ENCODE measurements at regions not wholly inside any gene's neighbourhood (a gene's known extent, or its start where the extent isn't known, plus 50 kb on each side); places are given as distances from the start of the nearest gene placed in this dataset.

DNA sequence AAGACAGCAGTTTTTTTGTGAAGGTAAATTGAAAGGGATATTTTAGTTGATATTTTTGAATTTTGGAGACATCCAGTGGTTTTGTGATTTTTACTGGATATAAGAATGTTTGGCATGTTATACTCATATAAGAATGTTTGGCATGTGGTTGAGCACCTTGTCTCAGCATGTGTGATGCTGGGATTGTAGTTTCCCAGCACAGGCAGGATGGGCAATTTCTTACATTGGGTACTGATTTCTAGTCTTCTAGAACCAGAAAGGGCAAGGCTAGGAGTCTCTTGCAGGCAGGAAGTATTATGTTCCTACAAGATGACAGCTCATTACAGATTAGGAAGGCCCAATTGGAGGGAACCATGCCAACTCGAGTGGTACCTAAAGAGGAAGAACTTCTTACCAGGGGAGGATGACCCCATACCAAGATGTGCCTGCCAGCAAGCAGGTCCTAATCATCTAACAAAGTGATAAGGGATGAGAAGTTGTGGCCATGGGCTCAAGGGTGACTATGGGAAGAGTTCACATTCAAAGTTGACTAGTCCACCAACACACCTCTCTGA lies 377.8 kb downstream of the UTRN start:
- TF ChIP-seq, protein P1, sequence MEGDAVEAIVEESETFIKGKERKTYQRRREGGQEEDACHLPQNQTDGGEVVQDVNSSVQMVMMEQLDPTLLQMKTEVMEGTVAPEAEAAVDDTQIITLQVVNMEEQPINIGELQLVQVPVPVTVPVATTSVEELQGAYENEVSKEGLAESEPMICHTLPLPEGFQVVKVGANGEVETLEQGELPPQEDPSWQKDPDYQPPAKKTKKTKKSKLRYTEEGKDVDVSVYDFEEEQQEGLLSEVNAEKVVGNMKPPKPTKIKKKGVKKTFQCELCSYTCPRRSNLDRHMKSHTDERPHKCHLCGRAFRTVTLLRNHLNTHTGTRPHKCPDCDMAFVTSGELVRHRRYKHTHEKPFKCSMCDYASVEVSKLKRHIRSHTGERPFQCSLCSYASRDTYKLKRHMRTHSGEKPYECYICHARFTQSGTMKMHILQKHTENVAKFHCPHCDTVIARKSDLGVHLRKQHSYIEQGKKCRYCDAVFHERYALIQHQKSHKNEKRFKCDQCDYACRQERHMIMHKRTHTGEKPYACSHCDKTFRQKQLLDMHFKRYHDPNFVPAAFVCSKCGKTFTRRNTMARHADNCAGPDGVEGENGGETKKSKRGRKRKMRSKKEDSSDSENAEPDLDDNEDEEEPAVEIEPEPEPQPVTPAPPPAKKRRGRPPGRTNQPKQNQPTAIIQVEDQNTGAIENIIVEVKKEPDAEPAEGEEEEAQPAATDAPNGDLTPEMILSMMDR (IDR thresholded peaks at IDR 0.05) = no peak
- TF ChIP-seq POLR2A (IDR thresholded peaks at IDR 0.05) = no peak

All from Peyer's patch (tissue), 4 donors.